Fibroblast of pulmonary artery (primary cell): ENCODE measurements at regions not wholly inside any gene's neighbourhood (a gene's known extent, or its start where the extent isn't known, plus 50 kb on each side); places are given as distances from the start of the nearest gene placed in this dataset.

Experiments
- DNase-seq: peaks from one replicate; pipeline ENCODE4 v3.0.0-alpha.2; 2010; ENCODE audit warnings: low read depth
- H3K4me3 ChIP-seq: replicated peaks from 2 replicates; pipeline ENCODE4 v1.5.1; 2011; ENCODE audit warnings: low read depth, mild to moderate bottlenecking, control low read depth, low read length, moderate library complexity
- TF ChIP-seq, protein P1 (sequence below): IDR thresholded peaks from 2 replicates; pipeline ENCODE4 v1.5.1; 2011; ENCODE audit warnings: mild to moderate bottlenecking, control low read depth, low read length, inconsistent platforms; ENCODE audit errors: missing control alignments

GRCh38 chr15:93730724-93731123, 500.6 kb upstream of the MCTP2 start:
- no peak for DNase-seq
- TF ChIP-seq, protein P1, sequence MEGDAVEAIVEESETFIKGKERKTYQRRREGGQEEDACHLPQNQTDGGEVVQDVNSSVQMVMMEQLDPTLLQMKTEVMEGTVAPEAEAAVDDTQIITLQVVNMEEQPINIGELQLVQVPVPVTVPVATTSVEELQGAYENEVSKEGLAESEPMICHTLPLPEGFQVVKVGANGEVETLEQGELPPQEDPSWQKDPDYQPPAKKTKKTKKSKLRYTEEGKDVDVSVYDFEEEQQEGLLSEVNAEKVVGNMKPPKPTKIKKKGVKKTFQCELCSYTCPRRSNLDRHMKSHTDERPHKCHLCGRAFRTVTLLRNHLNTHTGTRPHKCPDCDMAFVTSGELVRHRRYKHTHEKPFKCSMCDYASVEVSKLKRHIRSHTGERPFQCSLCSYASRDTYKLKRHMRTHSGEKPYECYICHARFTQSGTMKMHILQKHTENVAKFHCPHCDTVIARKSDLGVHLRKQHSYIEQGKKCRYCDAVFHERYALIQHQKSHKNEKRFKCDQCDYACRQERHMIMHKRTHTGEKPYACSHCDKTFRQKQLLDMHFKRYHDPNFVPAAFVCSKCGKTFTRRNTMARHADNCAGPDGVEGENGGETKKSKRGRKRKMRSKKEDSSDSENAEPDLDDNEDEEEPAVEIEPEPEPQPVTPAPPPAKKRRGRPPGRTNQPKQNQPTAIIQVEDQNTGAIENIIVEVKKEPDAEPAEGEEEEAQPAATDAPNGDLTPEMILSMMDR, result no peak
- no peak overlapping the region for H3K4me3 ChIP-seq

DNA sequence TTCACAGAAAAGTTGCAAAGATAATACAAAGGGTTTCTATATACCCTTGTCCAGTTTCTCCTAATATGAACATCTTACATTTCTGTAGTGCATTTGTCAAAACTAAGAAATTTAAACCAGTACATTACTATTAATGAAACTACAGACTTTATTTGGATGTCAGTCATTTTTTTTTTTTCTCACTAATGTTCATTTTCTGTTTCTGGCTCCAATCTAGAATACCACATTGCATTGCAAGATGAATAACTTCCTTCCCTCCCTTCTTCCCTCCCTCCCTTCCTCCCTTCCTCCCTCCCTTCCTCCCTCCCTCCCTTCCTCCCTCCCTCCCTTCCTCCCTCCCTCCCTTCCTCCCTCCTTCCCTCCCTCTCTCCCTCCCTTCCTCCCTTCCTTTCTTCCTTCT, 509.2 kb upstream of the MCTP2 start:
- TF ChIP-seq, protein P1, result no peak
- no peak overlapping the region for H3K4me3 ChIP-seq
- no peak for DNase-seq

DNA sequence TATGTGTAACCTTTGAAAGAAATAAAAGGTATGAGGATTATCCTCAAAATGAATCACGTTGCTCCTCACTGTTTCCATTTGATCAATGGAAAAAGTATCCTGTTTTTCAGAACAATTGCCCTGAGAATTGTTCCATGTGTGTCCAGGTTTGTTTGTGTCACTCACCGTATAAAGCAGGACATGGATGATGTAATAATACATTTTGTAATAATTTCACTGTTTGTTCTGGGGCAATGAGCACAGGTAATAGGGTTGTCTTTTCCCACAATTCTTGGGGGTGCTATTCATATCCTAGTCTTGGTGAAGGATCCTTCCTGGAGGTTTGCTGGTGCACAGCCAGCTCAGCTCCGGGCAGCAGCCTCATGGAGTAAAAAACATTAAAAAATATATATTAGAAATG, 510.8 kb upstream of the MCTP2 start:
- TF ChIP-seq, protein P1, result no peak
- no peak overlapping the region for H3K4me3 ChIP-seq
- no peak for DNase-seq

DNA sequence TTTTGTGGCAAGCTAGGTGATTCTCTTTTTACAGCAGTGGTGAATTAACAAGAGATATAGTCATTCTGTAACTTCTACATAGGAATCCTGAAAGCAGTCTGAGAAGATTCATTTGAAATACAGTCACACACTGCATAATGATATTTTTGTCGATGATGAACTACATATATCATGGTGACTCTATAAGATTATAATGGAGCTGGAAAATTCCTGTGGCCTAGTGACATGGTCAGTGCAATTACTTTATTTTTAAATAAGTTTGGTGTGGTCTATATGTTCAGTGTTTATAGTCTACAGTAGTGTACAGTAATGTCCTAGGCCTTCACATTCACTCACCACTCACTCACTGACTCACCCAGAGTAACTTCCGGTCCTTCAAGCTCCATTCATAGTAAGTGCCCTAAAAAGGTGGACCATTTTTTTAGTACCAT, 511.4 kb upstream of the MCTP2 start:
- H3K4me3 ChIP-seq, result no peak overlapping the region
- TF ChIP-seq, protein P1, result no peak
- DNase-seq, result no peak

DNA sequence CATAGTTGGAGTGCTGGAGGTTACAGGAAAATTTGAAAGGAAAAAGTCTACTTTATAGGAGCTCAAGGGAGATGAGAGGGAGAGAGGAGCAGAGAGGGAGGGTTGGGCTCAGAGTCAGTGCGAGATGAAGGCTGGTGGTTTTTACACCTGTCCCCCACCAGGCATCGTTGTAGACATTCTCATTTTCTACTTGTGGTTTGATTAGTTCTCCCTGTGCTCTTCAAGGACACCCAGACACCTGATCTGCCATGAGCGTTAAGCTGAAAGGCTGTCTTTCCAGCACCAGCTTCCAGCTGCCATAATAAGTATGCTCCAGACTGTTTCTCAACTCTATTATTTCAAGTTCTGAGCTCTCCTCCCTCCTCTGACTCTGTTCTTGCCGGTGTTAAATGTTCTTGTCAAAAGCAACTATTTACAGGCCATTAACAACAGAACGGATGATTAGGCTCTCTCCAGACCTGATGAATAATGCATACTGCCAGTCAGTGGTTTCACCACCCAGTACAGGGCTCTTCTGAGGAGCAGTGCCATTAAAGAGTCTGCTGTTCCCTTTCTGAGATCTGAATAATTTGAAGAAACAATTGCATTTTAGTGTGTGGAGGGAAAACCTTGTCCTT, 514.6 kb upstream of the MCTP2 start:
- no peak for DNase-seq
- TF ChIP-seq, protein P1, result no peak
- no peak overlapping the region for H3K4me3 ChIP-seq

DNA sequence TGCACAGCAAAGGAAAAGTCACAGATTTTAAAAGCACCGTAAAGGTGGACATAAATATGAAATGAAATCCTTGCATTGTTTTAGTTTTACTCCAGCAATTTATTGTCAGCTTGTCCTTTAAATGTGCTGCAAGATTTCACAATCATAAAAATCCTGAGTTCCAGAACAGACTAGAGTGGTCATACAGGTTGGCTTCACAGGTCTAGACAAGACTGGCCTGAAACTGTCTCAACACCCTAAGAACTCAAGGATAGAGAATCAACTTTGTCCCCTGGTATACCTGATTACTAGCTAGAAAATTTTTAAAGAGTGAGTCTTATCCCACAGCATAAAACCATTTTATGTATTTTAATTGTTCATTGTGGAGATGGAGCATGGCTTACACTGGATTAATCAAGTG, 521.7 kb upstream of the MCTP2 start:
- no peak overlapping the region for H3K4me3 ChIP-seq
- DNase-seq, result no peak
- TF ChIP-seq, protein P1, result no peak
